H1 (cell line): ENCODE measurements at regions not wholly inside any gene's neighbourhood (a gene's known extent, or its start where the extent isn't known, plus 50 kb on each side); places are given as distances from the start of the nearest gene placed in this dataset.

ENCODE experiments used
- CTCF ChIA-PET: fragments of 300-600 bp; sonication (Branson Sonifier 250); formaldehyde crosslinking; loops from one replicate; lab custom pipeline; 2021; ENCODE audit not compliant: partially characterized antibody; lab: Charles Lee
- POLR2A ChIA-PET: fragments of 300-600 bp; sonication (Branson Sonifier 250); formaldehyde crosslinking; loops from one replicate; lab custom pipeline; 2021; ENCODE audit warnings: inconsistent platforms; ENCODE audit not compliant: partially characterized antibody; lab: Charles Lee
- DNase-seq, 2 experiments: peaks; one replicate each; pipeline versions ENCODE4 v3.0.0 to v3.0.0-alpha.2; 2010 to 2022; ENCODE audit warnings: low spot score in 2 of 2, low read depth in 1 of 2, mixed read lengths in 1 of 2
- FAIRE-seq: peaks from 2 replicates; lab custom pipeline; 2011; peaks lifted over from hg19 to GRCh38; lab: Jason Lieb, UNC
- H2AFZ ChIP-seq: 2 replicates; pipeline ENCODE4 v1.8.1; 2012; ENCODE audit warnings: low read length, inconsistent platforms
- H2AK5ac ChIP-seq: 2 replicates; pipeline ENCODE4 v1.6.1; 2013; ENCODE audit warnings: low read depth, low read length
- H2BK120ac ChIP-seq: replicated peaks from 2 replicates; pipeline ENCODE3; 2013; ENCODE audit warnings: low read depth, low read length, inconsistent platforms
- H2BK12ac ChIP-seq: 2 replicates; pipeline ENCODE4 v1.6.1; 2013; ENCODE audit warnings: low read depth, low read length
- H2BK15ac ChIP-seq: 2 replicates; pipeline ENCODE4 v1.6.1; 2013; ENCODE audit warnings: low read length
- H2BK20ac ChIP-seq: 2 replicates; pipeline ENCODE4 v1.6.1; 2013; ENCODE audit warnings: low read length
- H2BK5ac ChIP-seq: 2 replicates; pipeline ENCODE4 v1.6.1; 2013; ENCODE audit warnings: low read depth, low read length
- H3K14ac ChIP-seq: 2 replicates; pipeline ENCODE4 v1.6.1; 2013; ENCODE audit warnings: inconsistent platforms; ENCODE audit not compliant: insufficient read length
- H3K18ac ChIP-seq: 2 replicates; pipeline ENCODE4 v1.6.1; 2013; ENCODE audit warnings: low read length; ENCODE audit errors: extremely low read depth
- H3K23ac ChIP-seq: 2 replicates; pipeline ENCODE4 v1.6.1; 2013; ENCODE audit warnings: inconsistent platforms; ENCODE audit not compliant: insufficient read length
- H3K23me2 ChIP-seq: 2 replicates; pipeline ENCODE4 v1.6.1; 2013; ENCODE audit warnings: low read depth, low read length
- H3K27ac ChIP-seq: 2 replicates; pipeline ENCODE4 v1.6.1; 2011; ENCODE audit warnings: low read depth, low read length, inconsistent platforms
- H3K27me3 ChIP-seq, 4 experiments: replicated peaks in 1 of 4; 1 replicate in 1 of 4; 2 replicates in 3 of 4; pipeline versions ENCODE4 v1.6.1 to v1.8.1; 2011 to 2013; ENCODE audit warnings: low read length in 3 of 4, mild to moderate bottlenecking in 3 of 4, inconsistent platforms in 2 of 4, mixed read lengths in 2 of 4, moderate library complexity in 1 of 4; ENCODE audit not compliant: control insufficient read depth in 3 of 4, insufficient read depth in 3 of 4; ENCODE audit errors: extremely low read depth in 1 of 4
- H3K36me3 ChIP-seq, 4 experiments: 2 replicates each; pipeline versions ENCODE4 v1.6.1 to v1.8.1; 2011 to 2013; ENCODE audit warnings: mild to moderate bottlenecking in 4 of 4, low read length in 3 of 4, moderate library complexity in 2 of 4, control low read depth in 1 of 4, inconsistent platforms in 1 of 4; ENCODE audit not compliant: insufficient read depth in 4 of 4, control insufficient read depth in 2 of 4
- H3K4ac ChIP-seq: replicated peaks from 2 replicates; pipeline ENCODE3; 2013; ENCODE audit warnings: low read length, low read depth, mixed read lengths, inconsistent platforms; ENCODE audit not compliant: insufficient read length
- H3K4me1 ChIP-seq, 4 experiments: replicated peaks in 1 of 4; 1 replicate in 1 of 4; 2 replicates in 3 of 4; pipeline versions ENCODE4 v1.6.1 to v1.8.1; 2011 to 2013; ENCODE audit warnings: low read length in 3 of 4, inconsistent platforms in 2 of 4, mixed read lengths in 1 of 4; ENCODE audit not compliant: insufficient read depth in 4 of 4, control insufficient read depth in 3 of 4
- H3K4me2 ChIP-seq, 2 experiments: 2 replicates each; pipeline versions ENCODE4 v1.6.1 to v1.8.1; 2011 to 2013; ENCODE audit warnings: low read depth in 2 of 2, low read length in 2 of 2, control low read depth in 1 of 2, inconsistent platforms in 1 of 2, mild to moderate bottlenecking in 1 of 2; ENCODE audit not compliant: insufficient read depth in 1 of 2
- H3K4me3 ChIP-seq, 4 experiments: fragments of 200-600, 300-600 bp in 1 of 4; sonication (generic), shearing (Covaris generic), sonication (Bioruptor Twin) in 1 of 4; 2 replicates each; pipeline versions ENCODE4 v1.5.1 to v1.8.1; 2011 to 2016; ENCODE audit warnings: low read length in 4 of 4, low read depth in 3 of 4, control low read depth in 2 of 4, inconsistent platforms in 2 of 4, mild to moderate bottlenecking in 2 of 4, mixed read lengths in 1 of 4, moderate library complexity in 1 of 4; ENCODE audit not compliant: insufficient read depth in 2 of 4; ENCODE audit errors: extremely low read depth in 1 of 4
- H3K56ac ChIP-seq: replicated peaks from 2 replicates; pipeline ENCODE3; 2013; ENCODE audit warnings: low read depth, mild to moderate bottlenecking, mixed read lengths, low read length, inconsistent platforms; ENCODE audit not compliant: insufficient read length
- H3K79me1 ChIP-seq: 2 replicates; pipeline ENCODE4 v1.6.1; 2013; ENCODE audit warnings: low read depth, low read length, control low read depth
- H3K79me2 ChIP-seq, 2 experiments: 2 replicates each; pipeline versions ENCODE4 v1.6.1 to v1.8.1; 2012 to 2013; ENCODE audit warnings: low read length in 2 of 2, mild to moderate bottlenecking in 2 of 2, inconsistent platforms in 1 of 2; ENCODE audit not compliant: insufficient read depth in 2 of 2, control insufficient read depth in 1 of 2
- H3K9ac ChIP-seq, 4 experiments: replicated peaks in 1 of 4; 1 replicate in 1 of 4; 2 replicates in 3 of 4; pipeline versions ENCODE4 v1.6.1 to v1.8.1; 2011 to 2013; ENCODE audit warnings: low read depth in 3 of 4, low read length in 3 of 4, control low read depth in 2 of 4, mild to moderate bottlenecking in 2 of 4, moderate library complexity in 2 of 4, inconsistent platforms in 1 of 4; ENCODE audit errors: extremely low read depth in 1 of 4
- H3K9me3 ChIP-seq, 2 experiments: 2 replicates each; pipeline versions ENCODE4 v1.6.1 to v1.8.1; 2012 to 2013; ENCODE audit warnings: mild to moderate bottlenecking in 2 of 2, moderate library complexity in 2 of 2, control low read depth in 1 of 2, inconsistent platforms in 1 of 2, low read depth in 1 of 2, low read length in 1 of 2, mixed read lengths in 1 of 2; ENCODE audit not compliant: insufficient read depth in 2 of 2
- H4K20me1 ChIP-seq, 2 experiments: replicated peaks in 1 of 2; 2 replicates each; pipeline versions ENCODE3 to v1.8.1; 2011 to 2013; ENCODE audit warnings: inconsistent platforms in 2 of 2, low read length in 2 of 2, mild to moderate bottlenecking in 1 of 2; ENCODE audit not compliant: insufficient read depth in 2 of 2, control insufficient read depth in 1 of 2
- H4K5ac ChIP-seq: 2 replicates; pipeline ENCODE4 v1.6.1; 2013; ENCODE audit warnings: low read length, low read depth, mixed read lengths, inconsistent platforms; ENCODE audit not compliant: insufficient read length
- H4K8ac ChIP-seq: 2 replicates; pipeline ENCODE4 v1.8.0; 2013; ENCODE audit warnings: mild to moderate bottlenecking, moderate library complexity, low read length, inconsistent platforms; ENCODE audit not compliant: insufficient read depth; ENCODE audit errors: extremely low read depth
- H4K91ac ChIP-seq: replicated peaks from 2 replicates; pipeline ENCODE3; 2013; ENCODE audit warnings: low read length, mixed read lengths, inconsistent platforms; ENCODE audit not compliant: insufficient read length
- EGR1 ChIP-seq: IDR thresholded peaks from 2 replicates; pipeline ENCODE4 v1.6.1; 2011; ENCODE audit warnings: low read depth, low read length, borderline replicate concordance
- EP300 ChIP-seq, 2 experiments: IDR thresholded peaks; 1 replicate in 1 of 2; 2 replicates in 1 of 2; pipeline ENCODE4 v1.6.1; 2011 to 2012; ENCODE audit warnings: low read depth in 2 of 2, low read length in 2 of 2, mild to moderate bottlenecking in 2 of 2, borderline replicate concordance in 1 of 2, inconsistent platforms in 1 of 2, moderate library complexity in 1 of 2
- FOSL1 ChIP-seq: IDR thresholded peaks from 2 replicates; pipeline ENCODE4 v1.6.1; 2011; ENCODE audit warnings: mild to moderate bottlenecking, low read depth, low read length, moderate library complexity; ENCODE audit not compliant: insufficient read depth
- NANOG ChIP-seq: IDR thresholded peaks from 2 replicates; pipeline ENCODE4 v1.6.1; 2011; ENCODE audit warnings: low read length, low read depth, mild to moderate bottlenecking, inconsistent platforms; ENCODE audit not compliant: insufficient read depth, poor library complexity, severe bottlenecking
- SIN3A ChIP-seq, 2 experiments: IDR thresholded peaks in 1 of 2; conservative IDR thresholded peaks in 1 of 2; 2 replicates each; pipeline ENCODE4 v1.6.1; 2011 to 2012; ENCODE audit warnings: low read length in 2 of 2, improper control_type of control experiment in 1 of 2, low read depth in 1 of 2, mild to moderate bottlenecking in 1 of 2
- SP1 ChIP-seq: IDR thresholded peaks from 2 replicates; pipeline ENCODE4 v1.6.1; 2011; ENCODE audit warnings: low read depth, low read length
- SP2 ChIP-seq: IDR thresholded peaks from 2 replicates; pipeline ENCODE4 v1.6.1; 2012; ENCODE audit warnings: mild to moderate bottlenecking, low read length, inconsistent platforms
- SP4 ChIP-seq: IDR thresholded peaks from 2 replicates; pipeline ENCODE4 v1.6.1; 2012; ENCODE audit warnings: low read length, inconsistent platforms
- YY1 ChIP-seq: IDR thresholded peaks from 2 replicates; pipeline ENCODE4 v1.6.1; 2011; ENCODE audit warnings: low read depth, mild to moderate bottlenecking, low read length
- WGBS, 2 experiments: shearing (Covaris generic) in 1 of 2; methylation state at CpG; one replicate each; pipeline versions ENCODE4 v1.1.6 to v1.1.7; 2013 to 2015; ENCODE audit warnings: low lambda C conversion rate in 2 of 2, mixed read lengths in 2 of 2, inconsistent platforms in 1 of 2, low coverage in 1 of 2, missing lambda C conversion rate in 1 of 2; ENCODE audit not compliant: insufficient replicate concordance in 2 of 2, insufficient coverage in 1 of 2, insufficient read length in 1 of 2; ENCODE audit errors: extremely low coverage in 1 of 2, missing lambda C conversion rate in 1 of 2; 5-methylcytosine and 5-hydroxymethylcytosine counted together
- TF ChIP-seq, protein P1 (sequence below): IDR thresholded peaks from 2 replicates; pipeline ENCODE4 v1.6.1; 2012; ENCODE audit warnings: inconsistent platforms
- TF ChIP-seq, protein P2 (sequence below), 3 experiments: IDR thresholded peaks; 1 replicate in 2 of 3; 2 replicates in 1 of 3; pipeline versions ENCODE4 v1.5.1 to v1.6.1; 2011; ENCODE audit warnings: low read length in 3 of 3, mild to moderate bottlenecking in 3 of 3, inconsistent platforms in 2 of 3, low read depth in 1 of 3, moderate library complexity in 1 of 3; ENCODE audit not compliant: insufficient read depth in 1 of 3; ENCODE audit errors: control extremely low read depth in 1 of 3

DNA sequence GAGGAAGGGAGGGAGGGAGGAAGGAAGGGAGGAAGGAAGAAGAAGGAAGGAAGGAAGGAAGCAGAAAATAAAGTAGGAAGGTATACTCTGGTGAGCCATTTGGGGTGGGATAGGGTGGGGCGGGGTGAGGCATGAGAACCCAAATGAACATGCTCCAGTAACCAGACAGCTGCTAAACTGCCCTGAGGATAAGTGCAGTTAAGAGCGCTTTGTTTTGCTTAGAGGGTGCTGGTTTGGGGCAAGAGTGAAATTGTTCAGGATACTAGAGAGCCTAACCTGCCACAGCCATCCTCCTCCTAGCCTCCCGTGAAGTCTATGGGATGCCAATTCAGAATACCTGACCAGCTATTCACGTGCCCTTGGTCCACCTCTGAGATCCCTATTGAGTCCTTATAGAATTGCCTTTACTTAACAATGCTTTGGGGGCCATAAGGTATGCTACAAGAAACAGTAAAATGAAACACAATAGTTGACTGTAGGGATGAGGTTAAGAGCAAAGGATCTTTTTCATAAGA, 59.0 kb upstream of the ATF3 start:
- H3K4ac ChIP-seq = no peak overlapping the region
- no peak overlapping the region for H3K9ac ChIP-seq
- peak overlapping the region in 1 of 4 experiments; percentile 11; a peak in 2 of 8 replicates for H3K4me3 ChIP-seq
- H3K56ac ChIP-seq = no peak overlapping the region
- H2BK12ac ChIP-seq = no peak overlapping the region
- H3K4me1 ChIP-seq = peaks cover 0 to 6% (median 2%) of the 10 kb centered on the region in 4 experiments; a peak in 3 of 7 replicates
- H4K8ac ChIP-seq = no peak overlapping the region
- H4K5ac ChIP-seq = no peak overlapping the region
- H3K79me2 ChIP-seq = no peaks in the 10 kb centered on the region
- H4K20me1 ChIP-seq = no peaks in the 10 kb centered on the region
- peak overlapping the region; percentile 22 to 46 for H3K4me2 ChIP-seq
- ChIA-PET CTCF (interaction anchor here (0.7 to 1.2 kb wide), 2 partner anchors 16 to 200 kb away, joined by 3 read pairs; no protein-coding TSS in a partner anchor), POLR2A (interaction anchor here (0.7 to 3.1 kb wide), 2 partner anchors 9 to 59 kb away, joined by 3 to 12 read pairs; partner anchors contain the start of gene ATF3)
- no peak overlapping the region for H2BK15ac ChIP-seq
- H3K23ac ChIP-seq = no peak overlapping the region
- no peaks in the 10 kb centered on the region for H3K79me1 ChIP-seq
- no peak overlapping the region for H2AK5ac ChIP-seq
- H3K23me2 ChIP-seq = no peaks in the 10 kb centered on the region
- no peak overlapping the region for H2BK20ac ChIP-seq
- H4K91ac ChIP-seq = no peak overlapping the region
- no peaks in the 10 kb centered on the region for H3K27me3 ChIP-seq
- no peaks in the 10 kb centered on the region for H3K9me3 ChIP-seq
- FAIRE-seq (peak; percentile 74), DNase-seq (no peak)
- WGBS, 2 experiments = 19% methylated on average over 4 of the region's 4 CpGs; no CpG with 5 or more reads in 1 of the 2 experiments
- no peak overlapping the region for H2BK5ac ChIP-seq
- H3K27ac ChIP-seq = no peak overlapping the region
- H3K18ac ChIP-seq = no peak overlapping the region
- no peak overlapping the region for H3K14ac ChIP-seq
- H2BK120ac ChIP-seq = no peak overlapping the region
- H3K36me3 ChIP-seq = no peaks in the 10 kb centered on the region
- H2AFZ ChIP-seq = no peak overlapping the region
- no peak for TF ChIP-seq NANOG
- TF ChIP-seq, protein P1, sequence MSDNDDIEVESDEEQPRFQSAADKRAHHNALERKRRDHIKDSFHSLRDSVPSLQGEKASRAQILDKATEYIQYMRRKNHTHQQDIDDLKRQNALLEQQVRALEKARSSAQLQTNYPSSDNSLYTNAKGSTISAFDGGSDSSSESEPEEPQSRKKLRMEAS = no peak
- TF ChIP-seq YY1 = no peak
- no peak for TF ChIP-seq SP2
- no peak for TF ChIP-seq SP1
- no peak for TF ChIP-seq SIN3A (conservative IDR thresholded peaks at IDR 0.05 in 1 of 2, IDR thresholded peaks at IDR 0.05 in 1 of 2; ENCODE audit: low read depth in 1 of 2, low read length in 2 of 2)
- TF ChIP-seq FOSL1 = no peak
- no peak for TF ChIP-seq EP300 (IDR thresholded peaks at IDR 0.05; ENCODE audit: borderline replicate concordance in 1 of 2, low read depth in 2 of 2, low read length in 2 of 2)
- no peak for TF ChIP-seq EGR1
- TF ChIP-seq, protein P2, sequence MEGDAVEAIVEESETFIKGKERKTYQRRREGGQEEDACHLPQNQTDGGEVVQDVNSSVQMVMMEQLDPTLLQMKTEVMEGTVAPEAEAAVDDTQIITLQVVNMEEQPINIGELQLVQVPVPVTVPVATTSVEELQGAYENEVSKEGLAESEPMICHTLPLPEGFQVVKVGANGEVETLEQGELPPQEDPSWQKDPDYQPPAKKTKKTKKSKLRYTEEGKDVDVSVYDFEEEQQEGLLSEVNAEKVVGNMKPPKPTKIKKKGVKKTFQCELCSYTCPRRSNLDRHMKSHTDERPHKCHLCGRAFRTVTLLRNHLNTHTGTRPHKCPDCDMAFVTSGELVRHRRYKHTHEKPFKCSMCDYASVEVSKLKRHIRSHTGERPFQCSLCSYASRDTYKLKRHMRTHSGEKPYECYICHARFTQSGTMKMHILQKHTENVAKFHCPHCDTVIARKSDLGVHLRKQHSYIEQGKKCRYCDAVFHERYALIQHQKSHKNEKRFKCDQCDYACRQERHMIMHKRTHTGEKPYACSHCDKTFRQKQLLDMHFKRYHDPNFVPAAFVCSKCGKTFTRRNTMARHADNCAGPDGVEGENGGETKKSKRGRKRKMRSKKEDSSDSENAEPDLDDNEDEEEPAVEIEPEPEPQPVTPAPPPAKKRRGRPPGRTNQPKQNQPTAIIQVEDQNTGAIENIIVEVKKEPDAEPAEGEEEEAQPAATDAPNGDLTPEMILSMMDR (IDR thresholded peaks at IDR 0.05; ENCODE audit: control extremely low read depth in 1 of 3, insufficient read depth in 1 of 3, low read depth in 1 of 3, low read length in 3 of 3) = no peak
- TF ChIP-seq SP4 = no peak
